ENCODE measurements at regions not wholly inside any gene's neighbourhood (a gene's known extent, or its start where the extent isn't known, plus 50 kb on each side); places are given as distances from the start of the nearest gene placed in this dataset.

DNA sequence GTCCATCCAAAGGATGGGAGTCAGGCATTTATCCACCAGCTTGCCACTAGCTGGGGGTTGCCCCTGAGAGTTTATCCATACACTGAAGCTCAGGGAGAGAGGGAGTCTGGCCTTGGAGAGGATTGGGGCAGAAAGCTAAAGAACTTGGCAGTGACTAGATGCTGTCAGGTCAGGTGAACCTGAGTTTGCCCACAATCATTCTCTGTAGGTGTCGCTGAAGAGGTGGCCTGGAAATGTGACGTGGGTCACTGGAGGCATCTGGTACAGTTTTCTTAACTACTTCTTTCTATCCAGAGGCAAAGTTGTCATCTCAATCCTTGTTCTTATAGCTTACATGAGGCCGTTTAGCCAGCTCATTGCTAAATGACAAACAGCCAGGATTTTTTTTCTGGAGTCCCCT lies 298.0 kb upstream of the CTNNB1 start:
- TF ChIP-seq, protein P1, sequence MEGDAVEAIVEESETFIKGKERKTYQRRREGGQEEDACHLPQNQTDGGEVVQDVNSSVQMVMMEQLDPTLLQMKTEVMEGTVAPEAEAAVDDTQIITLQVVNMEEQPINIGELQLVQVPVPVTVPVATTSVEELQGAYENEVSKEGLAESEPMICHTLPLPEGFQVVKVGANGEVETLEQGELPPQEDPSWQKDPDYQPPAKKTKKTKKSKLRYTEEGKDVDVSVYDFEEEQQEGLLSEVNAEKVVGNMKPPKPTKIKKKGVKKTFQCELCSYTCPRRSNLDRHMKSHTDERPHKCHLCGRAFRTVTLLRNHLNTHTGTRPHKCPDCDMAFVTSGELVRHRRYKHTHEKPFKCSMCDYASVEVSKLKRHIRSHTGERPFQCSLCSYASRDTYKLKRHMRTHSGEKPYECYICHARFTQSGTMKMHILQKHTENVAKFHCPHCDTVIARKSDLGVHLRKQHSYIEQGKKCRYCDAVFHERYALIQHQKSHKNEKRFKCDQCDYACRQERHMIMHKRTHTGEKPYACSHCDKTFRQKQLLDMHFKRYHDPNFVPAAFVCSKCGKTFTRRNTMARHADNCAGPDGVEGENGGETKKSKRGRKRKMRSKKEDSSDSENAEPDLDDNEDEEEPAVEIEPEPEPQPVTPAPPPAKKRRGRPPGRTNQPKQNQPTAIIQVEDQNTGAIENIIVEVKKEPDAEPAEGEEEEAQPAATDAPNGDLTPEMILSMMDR (IDR thresholded peaks at IDR 0.05): no peak

DNA sequence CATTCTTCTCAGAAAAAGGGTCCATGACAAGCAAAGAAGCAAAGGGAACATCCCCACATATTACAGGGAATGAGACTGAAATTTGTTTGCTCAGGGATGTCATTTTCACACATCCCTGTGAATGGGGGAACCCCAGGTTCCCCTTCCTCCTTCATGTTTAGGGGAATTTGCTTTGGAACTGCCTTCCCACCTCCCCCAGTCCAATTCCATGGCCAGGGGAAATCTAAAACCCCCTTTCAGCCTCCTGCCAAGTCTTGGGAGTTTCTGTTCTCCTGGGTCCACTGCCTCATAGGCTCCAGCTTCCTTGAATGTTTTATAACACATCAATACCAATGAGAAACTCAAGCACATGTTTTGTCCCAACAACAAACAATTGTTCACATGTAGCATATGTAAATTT lies 297.5 kb upstream of the CTNNB1 start:
- TF ChIP-seq, protein P1 (IDR thresholded peaks at IDR 0.05): no peak

DNA sequence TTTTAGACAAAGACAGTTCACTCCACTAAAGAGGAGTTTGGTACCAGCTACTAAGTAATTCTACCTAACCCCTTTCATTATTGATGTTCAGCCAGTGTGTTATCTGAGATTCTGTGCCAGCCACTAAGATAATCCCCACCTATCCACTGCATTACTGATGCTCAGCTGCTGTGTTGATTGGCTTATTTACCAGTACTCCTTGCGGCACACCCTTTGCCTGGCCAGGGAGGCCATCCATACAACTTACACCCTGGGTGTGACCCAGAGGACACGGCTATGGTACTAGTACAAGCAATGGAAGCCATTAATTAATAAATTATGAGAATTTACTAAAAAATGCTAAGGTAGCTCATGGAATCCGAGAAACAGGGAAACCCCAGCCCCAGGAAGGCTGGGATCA lies 290.7 kb upstream of the CTNNB1 start:
- TF ChIP-seq, protein P1 (IDR thresholded peaks at IDR 0.05): no peak

DNA sequence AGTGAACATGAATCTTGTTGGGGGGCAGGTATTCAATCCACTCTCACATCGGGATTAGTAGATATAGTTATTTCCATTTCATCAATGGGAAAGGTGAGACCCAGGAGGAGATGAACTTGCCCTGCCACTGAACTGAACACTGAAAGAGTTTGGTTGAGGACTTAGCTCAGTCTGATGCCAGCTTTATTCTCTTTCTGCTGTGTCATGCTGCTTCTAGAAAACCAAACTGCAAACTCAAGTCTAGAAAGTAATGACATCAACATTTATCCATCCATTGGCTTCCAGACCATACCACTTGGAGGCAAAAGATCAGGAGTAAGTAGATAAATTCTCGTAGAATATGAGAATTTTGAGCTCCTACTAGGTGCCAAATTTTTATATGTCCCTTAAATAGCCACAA lies 288.0 kb upstream of the CTNNB1 start:
- TF ChIP-seq, protein P1 (IDR thresholded peaks at IDR 0.05): no peak

DNA sequence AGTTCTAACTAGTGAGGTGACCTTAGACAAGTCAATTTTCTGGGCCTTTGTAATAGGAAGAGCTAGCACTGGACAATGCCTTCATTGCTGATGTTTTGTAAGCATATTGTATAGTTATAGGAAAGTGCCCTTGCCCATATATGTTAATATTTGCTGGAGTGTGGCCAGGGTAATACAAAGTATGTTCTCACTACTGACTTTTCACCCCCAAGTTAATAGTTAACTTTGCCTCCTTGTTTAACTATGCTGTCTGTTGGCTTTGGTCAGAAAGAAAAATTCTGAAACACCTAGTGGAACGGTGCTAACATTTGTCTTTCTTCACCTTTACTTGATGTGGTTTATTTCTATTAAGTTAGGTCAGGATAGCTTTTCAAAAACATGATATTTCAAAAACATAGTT lies 287.4 kb upstream of the CTNNB1 start:
- TF ChIP-seq, protein P1 (IDR thresholded peaks at IDR 0.05): no peak

DNA sequence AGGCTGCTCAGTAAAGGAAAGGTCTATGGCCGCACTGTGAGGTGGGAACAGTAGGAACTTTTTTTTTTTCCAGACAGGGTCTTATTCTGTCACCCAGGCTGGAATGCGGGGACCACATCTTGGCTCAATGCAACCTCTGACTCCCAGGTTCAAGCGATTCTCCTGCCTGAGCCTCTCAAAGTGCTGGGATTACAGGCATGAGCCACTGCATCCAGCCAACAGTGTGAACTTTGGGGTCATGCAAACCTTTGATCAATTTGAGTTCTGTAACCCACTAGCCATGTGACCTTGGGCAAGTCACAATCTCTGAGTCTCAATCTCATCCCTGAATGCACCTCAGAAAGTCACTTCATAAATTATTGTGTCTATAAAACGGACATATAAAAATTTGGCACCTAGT lies 286.8 kb upstream of the CTNNB1 start:
- TF ChIP-seq, protein P1 (IDR thresholded peaks at IDR 0.05): no peak

DNA sequence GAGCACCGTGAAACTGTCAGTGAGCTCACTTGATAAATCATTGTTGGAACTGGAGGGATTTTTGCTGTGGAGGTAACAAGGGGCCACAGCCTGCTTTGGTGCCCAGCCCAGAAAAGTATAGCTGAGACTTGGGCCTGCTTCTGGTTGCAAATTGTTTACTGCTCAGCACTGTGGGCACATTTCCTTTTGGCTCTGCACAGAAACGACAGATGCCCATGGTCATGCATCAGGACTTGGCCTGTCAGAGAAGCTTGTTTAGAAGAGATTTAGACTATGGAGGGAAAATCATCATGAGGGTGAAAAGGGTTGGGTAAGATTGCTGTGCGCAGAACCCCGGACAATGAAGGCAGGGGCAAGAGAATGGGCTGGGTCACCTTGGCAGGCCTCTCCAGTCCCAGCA lies 286.1 kb upstream of the CTNNB1 start:
- TF ChIP-seq, protein P1 (IDR thresholded peaks at IDR 0.05): no peak

DNA sequence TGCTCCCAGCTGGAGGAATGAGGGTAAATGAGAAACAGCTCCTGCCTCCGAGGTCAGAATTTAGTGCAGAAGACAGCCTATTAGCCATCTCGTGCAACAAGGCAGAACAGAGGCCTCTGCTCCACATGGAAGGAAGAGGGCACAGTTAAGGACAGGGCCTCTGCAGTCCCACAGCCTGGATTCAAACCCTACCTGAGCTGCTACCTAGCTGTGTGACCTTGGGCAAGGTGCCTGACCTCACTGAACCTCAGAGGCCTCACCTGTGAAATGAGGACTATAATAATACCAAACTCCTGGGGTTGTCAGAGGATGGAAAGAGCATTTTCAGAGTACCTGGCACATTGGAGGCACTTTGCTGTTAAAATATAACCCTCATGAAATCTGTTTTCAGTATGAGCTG lies 285.7 kb upstream of the CTNNB1 start:
- TF ChIP-seq, protein P1 (IDR thresholded peaks at IDR 0.05): no peak

All from LNCAP (cell line).